NCI-H460 (cell line): ENCODE measurements at regions not wholly inside any gene's neighbourhood (a gene's known extent, or its start where the extent isn't known, plus 50 kb on each side); places are given as distances from the start of the nearest gene placed in this dataset.

Experiments
- DNase-seq: peaks from one replicate; pipeline ENCODE4 v3.0.0-alpha.2; 2016; ENCODE audit warnings: low read depth; ENCODE audit errors: extremely low read depth

- DNase-seq, result no peak
These were observed 55.7 kb upstream of the ACADM start for GRCh38 chr1:75668813-75669212.

- no peak for DNase-seq
These were observed 52.8 kb upstream of the ACADM start for GRCh38 chr1:75671708-75672107.

DNA sequence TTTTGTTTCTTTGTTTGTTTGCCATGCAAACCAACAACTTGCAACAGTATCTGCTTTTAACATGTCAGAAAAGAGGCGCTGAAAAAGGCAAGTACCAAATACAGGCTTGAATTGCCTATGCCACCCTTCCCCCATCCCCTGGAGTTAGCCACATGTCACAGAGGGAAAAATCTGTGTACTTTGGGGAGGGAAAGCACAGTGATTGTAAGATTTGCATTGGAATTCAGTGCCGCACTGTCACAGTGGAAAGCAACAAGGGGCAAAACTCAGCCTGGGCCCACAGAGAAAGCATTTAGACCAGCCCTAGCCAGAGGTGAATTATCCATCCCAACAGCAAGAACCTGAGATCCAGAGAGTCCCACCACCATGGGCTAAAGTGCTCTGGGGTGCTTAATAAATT lies 52.4 kb upstream of the ACADM start:
- DNase-seq, result no peak

DNA sequence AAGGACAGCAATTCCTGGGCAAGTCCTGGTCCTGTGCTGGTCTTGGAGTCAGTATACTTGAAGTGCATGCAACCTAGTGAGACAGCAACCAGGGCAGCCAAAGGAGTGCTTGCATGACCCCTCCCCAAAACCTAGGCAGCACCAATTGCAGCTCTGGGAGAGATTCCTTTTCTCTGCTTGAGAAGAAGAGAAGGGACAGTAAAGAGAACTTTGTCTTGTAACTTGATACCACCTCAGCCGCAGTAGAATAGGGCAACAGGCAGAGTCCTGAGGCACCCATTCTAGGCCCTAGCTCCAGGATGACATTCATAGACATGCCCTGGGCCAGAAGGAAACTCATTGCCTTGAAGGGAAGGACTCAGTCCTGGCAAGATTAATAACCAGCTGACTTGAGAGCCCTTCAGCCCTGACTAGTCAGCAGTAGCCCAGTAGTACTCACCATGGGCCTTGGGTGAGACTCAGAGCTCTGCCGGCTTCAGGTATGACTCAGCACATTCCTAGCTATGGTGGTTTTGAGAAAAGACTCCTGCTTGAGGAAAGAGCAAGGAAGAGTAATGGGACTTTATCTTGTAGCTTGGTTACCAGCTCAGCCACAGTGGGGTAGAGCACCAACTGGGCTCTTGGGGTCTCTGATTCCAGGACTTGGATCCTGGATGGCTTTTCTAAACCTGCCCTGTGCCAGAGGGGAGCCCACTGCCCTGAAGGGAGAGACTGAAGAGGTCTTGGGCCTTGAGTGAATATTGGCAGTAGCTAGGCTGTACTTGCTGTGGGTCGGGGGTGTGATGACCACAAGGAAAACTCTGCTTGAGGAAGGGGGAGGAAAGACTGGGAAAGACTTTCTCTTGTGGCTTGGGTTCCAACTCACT lies 51.7 kb upstream of the ACADM start:
- DNase-seq, result peak; percentile 47

- no peak for DNase-seq
These were observed 51.1 kb upstream of the ACADM start for GRCh38 chr1:75673399-75673798.

GRCh38 chr1:75673885-75674284 lies 50.6 kb upstream of the ACADM start:
- DNase-seq, result no peak
